ENCODE measurements at regions not wholly inside any gene's neighbourhood (a gene's known extent, or its start where the extent isn't known, plus 50 kb on each side); places are given as distances from the start of the nearest gene placed in this dataset.

- H3K4ac ChIP-seq (replicated peaks; ENCODE audit: insufficient read length, low read depth, low read length), result no peak overlapping the region
- no peak overlapping the region for H2BK5ac ChIP-seq (ENCODE audit: low read depth, low read length)
- H3K23me2 ChIP-seq (ENCODE audit: low read depth, low read length), result no peaks in the 10 kb centered on the region; the same call in 1 of the 2 replicates
- WGBS, 2 experiments (ENCODE audit: extremely low coverage in 1 of 2, insufficient coverage in 1 of 2, insufficient read length in 1 of 2, insufficient replicate concordance in 2 of 2, low coverage in 1 of 2, low lambda C conversion rate in 2 of 2, missing lambda C conversion rate in 1 of 2), result 90% methylated on average over 6 of the region's 7 CpGs; no CpG with 5 or more reads in 1 of the 2 experiments
- no peak overlapping the region for H2BK12ac ChIP-seq (ENCODE audit: low read depth, low read length)
- ChIA-PET CTCF (ENCODE audit: partially characterized antibody) (interaction anchor here (0.9 kb wide), 1 partner anchor 35 kb away, joined by 3 read pairs; no protein-coding TSS in a partner anchor), POLR2A (ENCODE audit: partially characterized antibody) (no interaction called here)
- no peak overlapping the region for H3K56ac ChIP-seq (replicated peaks; ENCODE audit: insufficient read length, low read depth, low read length)
- H3K27ac ChIP-seq (ENCODE audit: low read depth, low read length), result no peak overlapping the region
- H3K4me1 ChIP-seq (replicated peaks in 1 of 4; ENCODE audit: control insufficient read depth in 3 of 4, insufficient read depth in 4 of 4, low read length in 3 of 4), result no peaks in the 10 kb centered on the region; a peak in 2 of 7 replicates
- no peak overlapping the region for H2AFZ ChIP-seq (ENCODE audit: low read length)
- H3K27me3 ChIP-seq (replicated peaks in 1 of 4; ENCODE audit: control insufficient read depth in 3 of 4, extremely low read depth in 1 of 4, insufficient read depth in 3 of 4, low read length in 3 of 4), result no peaks in the 10 kb centered on the region; a peak in 2 of 7 replicates
- H3K4me3 ChIP-seq (ENCODE audit: extremely low read depth in 1 of 4, insufficient read depth in 2 of 4, low read depth in 3 of 4, low read length in 4 of 4), result no peak overlapping the region
- no peaks in the 10 kb centered on the region; a peak in 1 of 8 replicates for H3K36me3 ChIP-seq (ENCODE audit: control insufficient read depth in 2 of 4, insufficient read depth in 4 of 4, low read length in 3 of 4)
- H3K9ac ChIP-seq (replicated peaks in 1 of 4; ENCODE audit: extremely low read depth in 1 of 4, low read depth in 3 of 4, low read length in 3 of 4), result no peak overlapping the region
- H4K8ac ChIP-seq (ENCODE audit: extremely low read depth, insufficient read depth, low read length), result no peak overlapping the region; the same call in 1 of the 2 replicates
- FAIRE-seq, result no peak
- no peak overlapping the region for H2BK15ac ChIP-seq (ENCODE audit: low read length)
- no peak overlapping the region for H3K14ac ChIP-seq (ENCODE audit: insufficient read length)
- H4K20me1 ChIP-seq (replicated peaks in 1 of 2; ENCODE audit: control insufficient read depth in 1 of 2, insufficient read depth in 2 of 2, low read length in 2 of 2), result no peaks in the 10 kb centered on the region
- no peak overlapping the region for H2BK120ac ChIP-seq (replicated peaks; ENCODE audit: low read depth, low read length)
- no peaks in the 10 kb centered on the region for H3K79me1 ChIP-seq (ENCODE audit: low read depth, low read length)
- H3K18ac ChIP-seq (ENCODE audit: extremely low read depth, low read length), result no peak overlapping the region
- no peak overlapping the region for H4K91ac ChIP-seq (replicated peaks; ENCODE audit: insufficient read length, low read length)
- no peak overlapping the region for H3K23ac ChIP-seq (ENCODE audit: insufficient read length)
- no peak overlapping the region for H2AK5ac ChIP-seq (ENCODE audit: low read depth, low read length)
- H3K4me2 ChIP-seq (ENCODE audit: insufficient read depth in 1 of 2, low read depth in 2 of 2, low read length in 2 of 2), result no peak overlapping the region
- H3K9me3 ChIP-seq (ENCODE audit: insufficient read depth in 2 of 2, low read depth in 1 of 2, low read length in 1 of 2), result peaks cover 7 to 8% of the 10 kb centered on the region in 2 experiments; a peak in 3 of 4 replicates
- no peaks in the 10 kb centered on the region for H3K79me2 ChIP-seq (ENCODE audit: control insufficient read depth in 1 of 2, insufficient read depth in 2 of 2, low read length in 2 of 2)
- no peak for DNase-seq (ENCODE audit: low read depth in 1 of 2, low spot score in 2 of 2)
- H2BK20ac ChIP-seq (ENCODE audit: low read length), result no peak overlapping the region
- no peak overlapping the region for H4K5ac ChIP-seq (ENCODE audit: insufficient read length, low read depth, low read length)
- no peak for TF ChIP-seq GABPA (IDR thresholded peaks at IDR 0.05; ENCODE audit: borderline replicate concordance, insufficient read depth, low read length)
Measured at GRCh38 chr2:2660789-2661355, 329.8 kb upstream of the MYT1L start.

Data from H1 (cell line).